HUES64 (cell line): ENCODE measurements at regions not wholly inside any gene's neighbourhood (a gene's known extent, or its start where the extent isn't known, plus 50 kb on each side); places are given as distances from the start of the nearest gene placed in this dataset.
"Not testable (repeated sequence)": the region's sequence is repeated elsewhere in the genome, so short reads cannot be mapped to it uniquely, and the experiment has no call there.

Experiments used
- H3K27ac ChIP-seq: 2 replicates; pipeline ENCODE4 v1.7.0; 2013; ENCODE audit warnings: low read depth, low read length, inconsistent platforms
- H3K27me3 ChIP-seq: 2 replicates; pipeline ENCODE4 v1.6.1; 2013; ENCODE audit warnings: mild to moderate bottlenecking, low read length; ENCODE audit not compliant: insufficient read depth
- H3K36me3 ChIP-seq: 2 replicates; pipeline ENCODE4 v1.6.1; 2013; ENCODE audit warnings: mild to moderate bottlenecking, low read length; ENCODE audit not compliant: insufficient read depth
- H3K4me1 ChIP-seq: 2 replicates; pipeline ENCODE4 v1.6.1; 2013; ENCODE audit warnings: mild to moderate bottlenecking, low read length, moderate library complexity; ENCODE audit not compliant: insufficient read depth
- H3K4me3 ChIP-seq: 2 replicates; pipeline ENCODE4 v1.5.1; 2013; ENCODE audit warnings: mild to moderate bottlenecking, low read length, moderate library complexity
- H3K9ac ChIP-seq: 2 replicates; pipeline ENCODE4 v1.6.1; 2013; ENCODE audit warnings: mild to moderate bottlenecking, low read depth, low read length
- H3K9me3 ChIP-seq: 2 replicates; pipeline ENCODE4 v1.6.1; 2013; ENCODE audit warnings: low read depth, low read length; ENCODE audit not compliant: insufficient read depth
- WGBS: fragments of 150-250, 120-280 bp; methylation state at CpG from one replicate; pipeline ENCODE4 v1.1.7; 2013; ENCODE audit warnings: missing lambda C conversion rate; 5-methylcytosine and 5-hydroxymethylcytosine counted together

- Histone ChIP-seq H3K9ac (no peak overlapping the region), H3K4me1 (no peaks in the 10 kb centered on the region), H3K27ac (no peak overlapping the region), H3K4me3 (no peak overlapping the region), H3K36me3 (no peaks in the 10 kb centered on the region), H3K9me3 (peaks cover 33% of the 10 kb centered on the region), H3K27me3 (no peaks in the 10 kb centered on the region)
- WGBS: 93% methylated on average over 5 of the region's 5 CpGs
Measured at GRCh38 chr2:107556038-107556627, 270.6 kb upstream of the RGPD4 start.

- 92% methylated on average over 3 of the region's 3 CpGs for WGBS
- Histone ChIP-seq H3K27me3 (no peaks in the 10 kb centered on the region), H3K9me3 (peaks cover 33% of the 10 kb centered on the region), H3K4me3 (no peak overlapping the region), H3K4me1 (no peaks in the 10 kb centered on the region), H3K9ac (no peak overlapping the region), H3K27ac (no peak overlapping the region), H3K36me3 (no peaks in the 10 kb centered on the region)
Measured at GRCh38 chr2:107558295-107558694, 268.4 kb upstream of the RGPD4 start.

- WGBS: 67% methylated on average over 1 of the region's 1 CpG
Measured at GRCh38 chr2:107569496-107569895, 257.2 kb upstream of the RGPD4 start.

GRCh38 chr2:107570876-107571275 is 255.8 kb upstream of the RGPD4 start:
- 100% methylated on average over 1 of the region's 1 CpG for WGBS
- no peaks in the 10 kb centered on the region for H3K4me1 ChIP-seq
- H3K4me3 ChIP-seq: no peak overlapping the region
- H3K27ac ChIP-seq: no peak overlapping the region
- H3K27me3 ChIP-seq: no peaks in the 10 kb centered on the region
- no peaks in the 10 kb centered on the region for H3K36me3 ChIP-seq
- H3K9ac ChIP-seq: no peak overlapping the region
- no peaks in the 10 kb centered on the region for H3K9me3 ChIP-seq

More at GRCh38 chr2:107569496-107569895, 257.2 kb upstream of the RGPD4 start:
- no peaks in the 10 kb centered on the region for H3K4me1 ChIP-seq
- no peak overlapping the region for H3K4me3 ChIP-seq
- no peaks in the 10 kb centered on the region for H3K36me3 ChIP-seq
- H3K27me3 ChIP-seq: no peaks in the 10 kb centered on the region
- H3K9me3 ChIP-seq: no peaks in the 10 kb centered on the region
- H3K27ac ChIP-seq: no peak overlapping the region
- H3K9ac ChIP-seq: no peak overlapping the region

GRCh38 chr2:107572890-107573289 is 253.8 kb upstream of the RGPD4 start:
- H3K9me3 ChIP-seq, H3K4me3 ChIP-seq, H3K27ac ChIP-seq, H3K9ac ChIP-seq, H3K27me3 ChIP-seq, H3K4me1 ChIP-seq, H3K36me3 ChIP-seq: not testable (repeated sequence)
- WGBS: 80% methylated on average over 10 of the region's 13 CpGs

GRCh38 chr2:107576991-107577390 is 249.7 kb upstream of the RGPD4 start:
- H3K4me3 ChIP-seq: no peak overlapping the region
- H3K9ac ChIP-seq: no peak overlapping the region
- H3K36me3 ChIP-seq: no peaks in the 10 kb centered on the region
- 0 out of 2 replicates have a peak, but pooled peaks cover 5% of the 10 kb centered on the region for H3K4me1 ChIP-seq
- WGBS: 90% methylated on average over 5 of the region's 5 CpGs
- no peak overlapping the region for H3K27ac ChIP-seq
- H3K9me3 ChIP-seq: no peaks in the 10 kb centered on the region
- no peaks in the 10 kb centered on the region for H3K27me3 ChIP-seq

- Histone ChIP-seq H3K9ac (no peak overlapping the region), H3K9me3 (no peaks in the 10 kb centered on the region), H3K4me3 (no peak overlapping the region), H3K4me1 (0 out of 2 replicates have a peak, but pooled peaks cover 5% of the 10 kb centered on the region), H3K27ac (no peak overlapping the region), H3K27me3 (no peaks in the 10 kb centered on the region), H3K36me3 (no peaks in the 10 kb centered on the region)
Measured at GRCh38 chr2:107582487-107582886, 244.2 kb upstream of the RGPD4 start.

- Histone ChIP-seq H3K36me3 (no peaks in the 10 kb centered on the region), H3K4me3 (no peak overlapping the region), H3K9me3 (no peaks in the 10 kb centered on the region), H3K27ac (no peak overlapping the region), H3K9ac (no peak overlapping the region), H3K27me3 (no peaks in the 10 kb centered on the region), H3K4me1 (peaks cover 13% of the 10 kb centered on the region)
- no CpG with 5 or more reads among the region's 1 CpG for WGBS
Measured at GRCh38 chr2:107584577-107584976, 242.1 kb upstream of the RGPD4 start.

GRCh38 chr2:107585851-107586250 is 240.8 kb upstream of the RGPD4 start:
- no peaks in the 10 kb centered on the region for H3K9me3 ChIP-seq
- H3K27me3 ChIP-seq: no peaks in the 10 kb centered on the region
- WGBS: 91% methylated on average over 3 of the region's 3 CpGs
- no peak overlapping the region for H3K27ac ChIP-seq
- H3K4me1 ChIP-seq: peaks cover 16% of the 10 kb centered on the region
- no peaks in the 10 kb centered on the region for H3K36me3 ChIP-seq
- no peak overlapping the region for H3K4me3 ChIP-seq
- no peak overlapping the region for H3K9ac ChIP-seq

- H3K27me3 ChIP-seq: no peaks in the 10 kb centered on the region
- no peak overlapping the region for H3K27ac ChIP-seq
- no peak overlapping the region for H3K4me3 ChIP-seq
- H3K9me3 ChIP-seq: no peaks in the 10 kb centered on the region
- H3K9ac ChIP-seq: no peak overlapping the region
- H3K36me3 ChIP-seq: no peaks in the 10 kb centered on the region
- WGBS: 98% methylated on average over 5 of the region's 5 CpGs
- peaks cover 18% of the 10 kb centered on the region for H3K4me1 ChIP-seq
Measured at GRCh38 chr2:107588181-107588580, 238.5 kb upstream of the RGPD4 start.

- Histone ChIP-seq H3K27ac (no peak overlapping the region), H3K9ac (no peak overlapping the region), H3K9me3 (no peaks in the 10 kb centered on the region), H3K27me3 (no peaks in the 10 kb centered on the region), H3K4me3 (no peak overlapping the region), H3K4me1 (peaks cover 18% of the 10 kb centered on the region), H3K36me3 (no peaks in the 10 kb centered on the region)
- 74% methylated on average over 2 of the region's 3 CpGs for WGBS
Measured at GRCh38 chr2:107589079-107589491, 237.6 kb upstream of the RGPD4 start.
